Esophagus squamous epithelium (tissue), 4 donors: ENCODE measurements at regions not wholly inside any gene's neighbourhood (a gene's known extent, or its start where the extent isn't known, plus 50 kb on each side); places are given as distances from the start of the nearest gene placed in this dataset.

Experiments
- CTCF ChIP-seq, 6 experiments: fragments of 450-650 bp in 4 of 6; fragments of 200-600 bp in 2 of 6; sonication (generic) in 2 of 6; IDR thresholded peaks; one replicate each; pipeline ENCODE4 v1.5.1; 2016 to 2019; ENCODE audit warnings: antibody characterized with exemption in 6 of 6, mild to moderate bottlenecking in 4 of 6, moderate library complexity in 4 of 6
- POLR2A ChIP-seq, 4 donors: fragments of 450-650 bp; IDR thresholded peaks; one replicate each; pipeline ENCODE4 v1.6.1; 2017; ENCODE audit warnings: antibody characterized with exemption in 4 of 4, mild to moderate bottlenecking in 4 of 4, moderate library complexity in 3 of 4

GRCh38 chr3:163482695-163483094 is 1595.6 kb downstream of the SI start:
- TF ChIP-seq POLR2A (IDR thresholded peaks at IDR 0.05) = no peak
- no peak for TF ChIP-seq CTCF (IDR thresholded peaks at IDR 0.05)
